ENCODE measurements at regions not wholly inside any gene's neighbourhood (a gene's known extent, or its start where the extent isn't known, plus 50 kb on each side); places are given as distances from the start of the nearest gene placed in this dataset.

DNA sequence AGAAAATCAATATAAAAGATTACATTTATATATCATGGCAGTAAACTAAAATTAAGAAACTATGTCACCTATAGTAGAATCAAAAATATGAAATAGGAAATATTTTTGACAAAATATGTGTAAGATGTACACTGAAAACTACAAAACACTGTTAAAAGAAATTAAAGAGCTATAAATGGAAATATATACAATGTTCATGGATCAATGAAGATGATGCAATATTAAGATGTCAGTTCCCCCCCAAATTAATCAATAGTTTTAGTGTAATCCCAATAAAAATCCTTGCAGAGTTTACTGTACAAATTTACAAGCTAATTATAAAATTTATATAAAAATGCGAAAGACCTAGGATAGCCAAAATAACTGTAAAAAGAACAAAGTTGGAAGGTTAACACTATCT is 173.0 kb upstream of the ADRA1B start:
- Mint-ChIP-seq H3K27ac (no peak overlapping the region), H3K9me3 (ENCODE audit: low read depth) (peaks cover 12% of the 10 kb centered on the region), H3K4me1 (ENCODE audit: low read depth) (no peaks in the 10 kb centered on the region), H3K4me3 (ENCODE audit: low read depth) (no peak overlapping the region), H3K27me3 (no peaks in the 10 kb centered on the region), H3K36me3 (ENCODE audit: insufficient read depth) (no peaks in the 10 kb centered on the region)
- TF ChIP-seq, protein P1, sequence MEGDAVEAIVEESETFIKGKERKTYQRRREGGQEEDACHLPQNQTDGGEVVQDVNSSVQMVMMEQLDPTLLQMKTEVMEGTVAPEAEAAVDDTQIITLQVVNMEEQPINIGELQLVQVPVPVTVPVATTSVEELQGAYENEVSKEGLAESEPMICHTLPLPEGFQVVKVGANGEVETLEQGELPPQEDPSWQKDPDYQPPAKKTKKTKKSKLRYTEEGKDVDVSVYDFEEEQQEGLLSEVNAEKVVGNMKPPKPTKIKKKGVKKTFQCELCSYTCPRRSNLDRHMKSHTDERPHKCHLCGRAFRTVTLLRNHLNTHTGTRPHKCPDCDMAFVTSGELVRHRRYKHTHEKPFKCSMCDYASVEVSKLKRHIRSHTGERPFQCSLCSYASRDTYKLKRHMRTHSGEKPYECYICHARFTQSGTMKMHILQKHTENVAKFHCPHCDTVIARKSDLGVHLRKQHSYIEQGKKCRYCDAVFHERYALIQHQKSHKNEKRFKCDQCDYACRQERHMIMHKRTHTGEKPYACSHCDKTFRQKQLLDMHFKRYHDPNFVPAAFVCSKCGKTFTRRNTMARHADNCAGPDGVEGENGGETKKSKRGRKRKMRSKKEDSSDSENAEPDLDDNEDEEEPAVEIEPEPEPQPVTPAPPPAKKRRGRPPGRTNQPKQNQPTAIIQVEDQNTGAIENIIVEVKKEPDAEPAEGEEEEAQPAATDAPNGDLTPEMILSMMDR (IDR thresholded peaks at IDR 0.05; ENCODE audit: unreplicated experiment) = no peak
- DNase-seq (ENCODE audit: low spot score, unreplicated experiment) = no peak

DNA sequence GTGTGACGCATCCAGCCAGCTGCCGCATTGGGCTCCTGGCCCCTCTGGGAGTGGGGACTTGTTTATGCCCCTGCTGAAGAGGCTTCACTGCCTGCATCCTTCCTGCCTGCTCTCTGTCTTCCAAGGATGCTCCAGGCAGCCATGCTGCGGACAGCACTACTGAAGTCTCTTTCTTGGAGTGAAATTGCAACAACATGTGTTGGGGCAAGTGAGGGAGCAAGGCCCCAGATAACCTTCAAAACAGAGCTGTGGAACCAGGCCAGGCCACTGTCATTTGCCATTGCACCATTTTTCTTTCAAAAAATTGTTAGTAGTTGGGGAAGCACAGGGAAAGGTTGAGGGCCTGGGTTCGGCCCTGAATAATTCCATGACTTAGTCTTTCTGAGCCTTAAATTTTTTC is 169.6 kb upstream of the ADRA1B start:
- Mint-ChIP-seq H3K4me3 (ENCODE audit: low read depth) (no peak overlapping the region), H3K27me3 (no peaks in the 10 kb centered on the region), H3K9me3 (ENCODE audit: low read depth) (peaks cover 9% of the 10 kb centered on the region), H3K27ac (no peak overlapping the region), H3K36me3 (ENCODE audit: insufficient read depth) (no peaks in the 10 kb centered on the region), H3K4me1 (ENCODE audit: low read depth) (no peaks in the 10 kb centered on the region)
- TF ChIP-seq, protein P1 (IDR thresholded peaks at IDR 0.05; ENCODE audit: unreplicated experiment) = no peak
- no peak for DNase-seq (ENCODE audit: low spot score, unreplicated experiment)

DNA sequence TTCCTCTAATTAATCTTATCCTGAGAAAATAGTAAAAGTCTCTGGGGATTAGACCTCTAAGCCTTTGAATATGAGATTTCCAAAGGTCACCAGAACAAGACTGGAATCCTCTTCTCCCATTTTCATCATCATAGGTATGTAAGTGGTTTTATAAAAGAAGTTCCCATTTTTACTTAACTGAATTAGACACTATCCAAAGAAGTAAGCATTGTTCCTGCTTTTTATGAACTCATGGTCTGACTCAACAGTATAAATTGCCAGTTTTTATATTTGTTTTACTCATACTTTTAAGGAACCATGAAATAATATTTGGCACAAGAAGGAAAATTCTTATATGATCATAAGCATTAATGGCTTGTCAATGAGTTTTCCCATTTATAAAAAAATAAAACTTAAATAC is 167.1 kb upstream of the ADRA1B start:
- Mint-ChIP-seq H3K36me3 (ENCODE audit: insufficient read depth) (no peaks in the 10 kb centered on the region), H3K4me3 (ENCODE audit: low read depth) (no peak overlapping the region), H3K9me3 (ENCODE audit: low read depth) (peaks cover 5% of the 10 kb centered on the region), H3K27me3 (no peaks in the 10 kb centered on the region), H3K4me1 (ENCODE audit: low read depth) (no peaks in the 10 kb centered on the region), H3K27ac (no peak overlapping the region)
- TF ChIP-seq, protein P1 (IDR thresholded peaks at IDR 0.05; ENCODE audit: unreplicated experiment) = no peak
- DNase-seq (ENCODE audit: low spot score, unreplicated experiment) = no peak

DNA sequence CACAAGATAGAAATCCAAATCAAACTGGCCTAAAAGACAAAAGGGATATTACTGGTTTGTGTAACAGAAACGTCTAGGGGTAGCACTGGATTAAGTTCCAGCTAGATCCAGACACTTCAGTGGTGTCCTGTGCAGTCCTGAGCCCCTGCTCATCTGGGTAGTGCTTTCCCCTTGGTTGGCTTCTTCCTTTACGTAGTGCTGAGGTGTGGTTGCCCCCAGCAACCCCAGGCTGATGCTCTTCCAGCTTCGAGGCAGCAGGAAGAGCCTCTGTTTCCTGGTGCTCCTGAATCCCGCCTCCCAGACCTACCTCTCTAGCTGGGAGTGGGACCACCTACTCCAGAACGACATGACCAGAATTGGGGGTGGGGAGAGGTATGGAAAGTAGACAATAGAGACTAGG is 166.1 kb upstream of the ADRA1B start:
- Mint-ChIP-seq H3K4me1 (ENCODE audit: low read depth) (no peaks in the 10 kb centered on the region), H3K27ac (no peak overlapping the region), H3K27me3 (no peaks in the 10 kb centered on the region), H3K9me3 (ENCODE audit: low read depth) (peaks cover 3% of the 10 kb centered on the region), H3K36me3 (ENCODE audit: insufficient read depth) (no peaks in the 10 kb centered on the region), H3K4me3 (ENCODE audit: low read depth) (no peak overlapping the region)
- no peak for DNase-seq (ENCODE audit: low spot score, unreplicated experiment)
- TF ChIP-seq, protein P1 (IDR thresholded peaks at IDR 0.05; ENCODE audit: unreplicated experiment) = no peak

DNA sequence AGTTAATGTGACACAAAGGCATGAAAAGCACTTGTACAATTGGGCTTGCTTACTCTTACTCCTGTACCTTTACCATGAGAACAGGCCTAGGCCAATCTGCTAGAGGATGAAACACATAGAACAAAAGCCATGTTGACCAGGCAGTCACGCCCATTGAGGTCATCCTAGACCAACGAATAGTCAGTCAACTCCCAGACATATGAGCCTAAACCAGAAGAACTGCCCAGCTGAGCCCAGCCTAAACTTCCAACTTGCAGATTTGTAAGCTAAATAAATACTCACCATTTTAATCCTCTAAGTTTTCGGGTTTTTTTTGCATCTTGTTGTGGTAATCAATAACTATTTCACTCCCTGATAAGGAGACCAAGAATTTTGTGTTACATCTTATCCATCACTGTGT is 164.8 kb upstream of the ADRA1B start:
- TF ChIP-seq, protein P1 (IDR thresholded peaks at IDR 0.05; ENCODE audit: unreplicated experiment) = no peak
- no peaks in the 10 kb centered on the region for H3K36me3 Mint-ChIP-seq (ENCODE audit: insufficient read depth)
- no peak for DNase-seq (ENCODE audit: low spot score, unreplicated experiment)
- no peaks in the 10 kb centered on the region for H3K4me1 Mint-ChIP-seq (ENCODE audit: low read depth)
- peaks cover 3% of the 10 kb centered on the region for H3K9me3 Mint-ChIP-seq (ENCODE audit: low read depth)
- no peak overlapping the region for H3K4me3 Mint-ChIP-seq (ENCODE audit: low read depth)
- H3K27me3 Mint-ChIP-seq = no peaks in the 10 kb centered on the region
- H3K27ac Mint-ChIP-seq = no peak overlapping the region
